ENCODE measurements at regions not wholly inside any gene's neighbourhood (a gene's known extent, or its start where the extent isn't known, plus 50 kb on each side); places are given as distances from the start of the nearest gene placed in this dataset.

DNA sequence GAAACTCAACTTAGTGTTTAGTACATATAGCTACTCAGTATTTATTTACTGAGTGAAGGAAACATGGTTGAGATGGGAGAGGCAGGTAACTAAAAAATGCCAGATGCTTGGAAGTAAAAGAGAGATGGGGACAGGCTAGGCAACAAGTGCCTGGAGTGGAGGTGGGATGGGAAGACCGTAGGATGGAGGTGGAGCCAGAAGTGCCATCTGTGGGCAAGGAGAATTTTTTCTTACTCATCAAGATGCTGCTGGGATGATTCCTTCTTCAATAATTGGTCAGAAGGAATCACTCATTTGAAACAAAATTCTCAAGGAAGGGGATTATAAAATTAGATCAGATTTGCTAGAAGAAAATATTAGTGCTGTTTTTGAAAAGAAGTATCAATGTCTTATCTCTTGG lies 72.9 kb downstream of the IFI44 start:
- no peaks in the 10 kb centered on the region for H3K36me3 ChIP-seq
- no peak for DNase-seq (ENCODE audit: low spot score in 2 of 2)
- intact Hi-C loops (cut with DNase I): no loop called here
- H3K9me3 ChIP-seq: no peaks in the 10 kb centered on the region
- TF ChIP-seq, protein P1, sequence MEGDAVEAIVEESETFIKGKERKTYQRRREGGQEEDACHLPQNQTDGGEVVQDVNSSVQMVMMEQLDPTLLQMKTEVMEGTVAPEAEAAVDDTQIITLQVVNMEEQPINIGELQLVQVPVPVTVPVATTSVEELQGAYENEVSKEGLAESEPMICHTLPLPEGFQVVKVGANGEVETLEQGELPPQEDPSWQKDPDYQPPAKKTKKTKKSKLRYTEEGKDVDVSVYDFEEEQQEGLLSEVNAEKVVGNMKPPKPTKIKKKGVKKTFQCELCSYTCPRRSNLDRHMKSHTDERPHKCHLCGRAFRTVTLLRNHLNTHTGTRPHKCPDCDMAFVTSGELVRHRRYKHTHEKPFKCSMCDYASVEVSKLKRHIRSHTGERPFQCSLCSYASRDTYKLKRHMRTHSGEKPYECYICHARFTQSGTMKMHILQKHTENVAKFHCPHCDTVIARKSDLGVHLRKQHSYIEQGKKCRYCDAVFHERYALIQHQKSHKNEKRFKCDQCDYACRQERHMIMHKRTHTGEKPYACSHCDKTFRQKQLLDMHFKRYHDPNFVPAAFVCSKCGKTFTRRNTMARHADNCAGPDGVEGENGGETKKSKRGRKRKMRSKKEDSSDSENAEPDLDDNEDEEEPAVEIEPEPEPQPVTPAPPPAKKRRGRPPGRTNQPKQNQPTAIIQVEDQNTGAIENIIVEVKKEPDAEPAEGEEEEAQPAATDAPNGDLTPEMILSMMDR (IDR thresholded peaks at IDR 0.05): no peak
- no peak overlapping the region for H3K27ac ChIP-seq
- no peak overlapping the region for H3K4me3 ChIP-seq
- no peaks in the 10 kb centered on the region for H3K4me1 ChIP-seq
- no peaks in the 10 kb centered on the region for H3K27me3 ChIP-seq

DNA sequence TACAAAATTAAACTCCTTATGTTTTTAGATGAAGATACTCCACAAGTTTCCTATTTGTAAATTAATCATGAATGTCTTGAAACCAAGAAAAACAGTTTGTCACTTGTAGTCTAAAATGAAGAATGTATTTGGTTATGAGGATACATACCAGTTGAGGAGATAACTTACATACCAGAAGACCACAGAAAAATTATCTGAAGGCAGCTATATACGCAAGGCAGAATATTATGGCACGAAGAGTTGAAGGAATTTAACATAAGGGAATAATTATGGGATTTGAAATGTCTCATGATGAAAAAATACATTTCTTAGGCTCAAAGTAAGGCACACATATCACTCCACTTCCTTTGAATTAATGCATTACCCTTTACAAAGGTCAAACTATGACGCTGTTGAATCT lies 73.3 kb downstream of the IFI44 start:
- Histone ChIP-seq H3K4me3 (no peak overlapping the region), H3K27ac (no peak overlapping the region), H3K4me1 (no peaks in the 10 kb centered on the region), H3K9me3 (no peaks in the 10 kb centered on the region), H3K36me3 (no peaks in the 10 kb centered on the region), H3K27me3 (no peaks in the 10 kb centered on the region)
- intact Hi-C loops (cut with DNase I): no loop called here
- TF ChIP-seq, protein P1 (IDR thresholded peaks at IDR 0.05): no peak
- no peak for DNase-seq (ENCODE audit: low spot score in 2 of 2)

DNA sequence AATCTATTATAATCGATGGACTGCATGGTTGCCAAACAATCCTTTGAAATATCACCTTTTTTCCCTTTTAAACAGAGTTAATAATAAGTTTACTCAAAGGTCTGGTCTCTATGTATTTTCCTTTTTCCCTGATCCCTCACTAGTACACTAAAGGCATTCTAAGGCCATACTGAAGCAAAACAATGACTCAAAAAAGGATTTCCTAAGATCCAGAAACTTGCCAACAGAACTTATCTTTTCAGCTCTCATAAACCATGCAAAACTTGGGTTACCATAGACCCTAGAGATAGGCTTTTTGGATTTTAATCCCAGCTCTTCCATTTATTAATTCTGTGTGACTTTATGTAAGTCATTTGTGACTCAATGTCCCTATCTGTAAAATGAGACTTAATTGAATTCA lies 77.1 kb downstream of the IFI44 start:
- H3K4me1 ChIP-seq: no peaks in the 10 kb centered on the region
- H3K4me3 ChIP-seq: no peak overlapping the region
- no peaks in the 10 kb centered on the region for H3K27me3 ChIP-seq
- TF ChIP-seq, protein P1 (IDR thresholded peaks at IDR 0.05): no peak
- no peaks in the 10 kb centered on the region for H3K9me3 ChIP-seq
- H3K36me3 ChIP-seq: no peaks in the 10 kb centered on the region
- DNase-seq (ENCODE audit: low spot score in 2 of 2): no peak
- no peak overlapping the region for H3K27ac ChIP-seq
- intact Hi-C loops (cut with DNase I): no loop called here

DNA sequence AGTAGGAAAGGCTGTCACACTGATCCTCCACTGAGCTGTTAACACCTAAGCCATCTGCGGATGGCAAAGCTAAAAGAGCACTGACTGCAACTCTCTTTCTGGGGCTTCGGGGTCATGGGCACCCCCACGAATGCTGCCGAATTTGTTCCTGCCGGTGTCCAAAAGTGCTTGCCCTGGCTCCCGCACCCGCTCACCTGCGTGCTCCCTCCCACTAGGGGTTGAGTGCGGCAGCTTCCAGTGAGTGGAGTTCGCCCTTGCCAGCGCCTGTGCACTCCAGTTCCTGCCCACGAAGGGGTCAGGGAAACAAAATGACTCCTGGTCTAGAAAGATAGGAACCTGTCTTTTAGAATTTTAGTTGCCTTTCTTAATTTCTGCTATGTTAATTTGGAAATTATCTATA lies 78.7 kb downstream of the IFI44 start:
- TF ChIP-seq, protein P1 (IDR thresholded peaks at IDR 0.05): no peak
- Histone ChIP-seq H3K27me3 (no peaks in the 10 kb centered on the region), H3K9me3 (no peaks in the 10 kb centered on the region), H3K27ac (no peak overlapping the region), H3K4me1 (no peaks in the 10 kb centered on the region), H3K36me3 (no peaks in the 10 kb centered on the region), H3K4me3 (no peak overlapping the region)
- intact Hi-C loops (cut with DNase I): no loop called here
- DNase-seq (ENCODE audit: low spot score in 2 of 2): no peak

DNA sequence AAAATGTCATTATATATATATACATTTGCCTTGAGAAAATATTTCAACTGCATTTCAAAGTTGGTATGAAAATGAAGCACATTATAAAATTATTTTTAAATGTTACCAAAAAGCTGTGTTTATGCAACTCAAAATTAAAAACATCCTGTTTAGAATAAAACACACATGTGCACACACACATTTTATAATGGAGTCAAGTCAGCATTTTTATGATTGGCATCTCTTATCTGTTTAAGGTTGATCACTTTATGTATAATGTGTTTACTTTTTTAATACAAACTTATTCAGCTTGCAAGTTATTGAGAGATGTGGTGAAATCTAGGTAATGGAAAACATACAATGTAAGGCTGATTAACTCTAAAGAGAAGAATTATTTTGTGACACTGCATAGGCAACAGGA lies 80.4 kb downstream of the IFI44 start:
- no peaks in the 10 kb centered on the region for H3K27me3 ChIP-seq
- H3K4me1 ChIP-seq: no peaks in the 10 kb centered on the region
- no peak for DNase-seq (ENCODE audit: low spot score in 2 of 2)
- H3K9me3 ChIP-seq: no peaks in the 10 kb centered on the region
- TF ChIP-seq, protein P1 (IDR thresholded peaks at IDR 0.05): no peak
- intact Hi-C loops (cut with DNase I): no loop called here
- no peak overlapping the region for H3K27ac ChIP-seq
- no peak overlapping the region for H3K4me3 ChIP-seq
- H3K36me3 ChIP-seq: no peaks in the 10 kb centered on the region

DNA sequence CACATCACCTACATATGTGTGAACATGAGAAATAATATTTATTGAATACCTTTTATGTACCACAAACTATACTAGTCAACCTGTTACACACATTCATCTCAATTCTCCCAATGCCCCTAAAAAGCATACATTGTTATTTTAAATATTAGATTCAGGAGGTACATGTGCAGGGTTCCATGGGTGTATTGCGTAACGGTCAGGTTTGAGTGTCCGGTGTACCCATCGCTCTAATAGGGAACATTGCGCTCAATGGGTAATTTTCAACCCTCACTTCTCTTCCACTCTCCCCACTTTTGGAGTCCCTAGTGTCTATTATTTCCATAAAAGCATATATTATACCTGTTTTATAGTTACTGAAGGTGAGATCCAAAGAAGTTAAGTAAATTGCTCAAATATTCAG lies 82.0 kb downstream of the IFI44 start:
- H3K36me3 ChIP-seq: no peaks in the 10 kb centered on the region
- intact Hi-C loops (cut with DNase I): no loop called here
- DNase-seq (ENCODE audit: low spot score in 2 of 2): no peak
- no peak overlapping the region for H3K27ac ChIP-seq
- no peaks in the 10 kb centered on the region for H3K9me3 ChIP-seq
- no peak overlapping the region for H3K4me3 ChIP-seq
- no peaks in the 10 kb centered on the region for H3K27me3 ChIP-seq
- TF ChIP-seq, protein P1 (IDR thresholded peaks at IDR 0.05): no peak
- H3K4me1 ChIP-seq: no peaks in the 10 kb centered on the region

Data from ascending aorta (tissue), 2 donors.